Fibroblast of skin of abdomen (primary cell): ENCODE measurements at regions not wholly inside any gene's neighbourhood (a gene's known extent, or its start where the extent isn't known, plus 50 kb on each side); places are given as distances from the start of the nearest gene placed in this dataset.

ENCODE experiments used
- DNase-seq: peaks from one replicate; pipeline ENCODE4 v3.0.0-alpha.2; 2013

DNA sequence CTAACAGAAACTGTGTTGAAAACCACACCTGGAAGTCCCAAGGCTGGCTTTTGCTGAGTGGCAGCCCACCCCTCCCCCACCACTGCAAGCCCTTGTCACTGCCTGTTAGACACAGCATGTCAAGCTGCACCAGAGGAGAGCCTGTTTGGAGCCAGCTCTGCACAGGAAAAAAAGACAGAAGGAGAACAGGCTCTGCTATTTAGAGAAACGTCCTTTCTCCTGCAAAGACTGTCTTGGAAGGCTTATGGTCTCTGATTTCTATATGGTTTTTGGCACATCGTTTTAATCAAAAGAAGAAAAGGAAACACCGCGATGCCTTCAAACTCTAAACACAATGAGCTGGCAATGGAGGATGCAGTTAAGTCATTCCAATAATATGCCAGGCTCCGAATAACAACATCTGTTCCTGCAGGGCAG is 275.5 kb downstream of the MAP2K4 start:
- peak; percentile 21 for DNase-seq

DNA sequence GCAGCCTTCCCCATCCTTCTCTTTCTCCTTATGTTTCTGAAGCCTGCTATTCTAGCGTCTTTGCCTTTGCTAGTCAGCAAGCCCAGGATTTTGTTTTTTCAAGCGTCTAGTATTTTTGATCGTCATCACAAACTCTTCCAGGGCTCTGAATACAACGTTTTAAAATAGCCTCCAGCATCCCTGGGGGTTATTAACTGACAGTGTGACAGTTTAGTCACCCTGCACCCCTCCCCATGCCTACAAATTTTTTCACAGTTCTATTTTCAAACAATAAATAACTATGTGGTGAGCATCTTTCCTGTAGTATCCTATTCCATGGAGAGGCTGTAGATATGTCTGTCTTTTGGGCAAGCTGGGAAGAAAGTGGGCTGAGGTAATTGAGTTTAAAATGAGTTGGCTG is 280.9 kb downstream of the MAP2K4 start:
- no peak for DNase-seq

GRCh38 chr17:12302711-12303110 is 282.0 kb downstream of the MAP2K4 start:
- no peak for DNase-seq

GRCh38 chr17:12310811-12311210 is 290.1 kb downstream of the MAP2K4 start:
- no peak for DNase-seq

DNA sequence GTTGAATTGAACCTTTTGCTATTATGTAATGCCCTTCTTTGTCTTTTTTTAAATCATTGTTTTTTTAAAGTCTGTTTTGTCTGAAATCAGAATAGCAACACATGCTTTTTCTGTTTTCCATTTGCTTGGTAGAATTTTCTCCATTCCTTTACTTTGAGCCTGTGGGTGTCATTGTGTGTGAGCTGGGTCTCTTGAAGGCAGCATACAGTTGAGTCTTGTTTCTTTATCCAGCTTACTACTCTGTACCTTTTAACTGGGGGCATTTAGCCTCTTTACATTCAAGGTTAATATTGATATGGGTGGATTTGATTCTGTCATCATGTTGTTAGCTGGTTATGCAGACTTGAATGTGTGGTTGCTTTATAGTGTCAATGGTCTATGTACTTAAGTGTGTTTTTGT is 292.0 kb downstream of the MAP2K4 start:
- no peak for DNase-seq

DNA sequence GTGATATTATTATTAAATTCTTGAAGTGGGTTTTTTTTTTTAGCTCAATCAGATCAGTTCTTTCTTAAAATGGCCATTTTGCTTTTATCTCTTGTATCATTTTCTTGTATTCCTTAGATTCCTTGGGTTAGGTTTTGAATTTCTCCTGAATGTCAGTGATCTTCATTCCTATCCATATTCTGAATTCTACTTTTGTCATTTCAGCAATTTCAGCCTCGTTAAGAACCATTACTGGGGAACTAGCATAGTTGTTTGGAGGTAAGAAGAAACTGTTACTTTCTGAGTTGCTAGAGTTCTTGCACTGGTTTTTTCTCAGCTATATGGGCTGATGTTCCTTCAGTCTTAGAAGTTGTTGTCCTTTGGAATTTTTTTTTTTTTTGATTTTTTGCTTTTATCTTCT is 293.1 kb downstream of the MAP2K4 start:
- DNase-seq = no peak

DNA sequence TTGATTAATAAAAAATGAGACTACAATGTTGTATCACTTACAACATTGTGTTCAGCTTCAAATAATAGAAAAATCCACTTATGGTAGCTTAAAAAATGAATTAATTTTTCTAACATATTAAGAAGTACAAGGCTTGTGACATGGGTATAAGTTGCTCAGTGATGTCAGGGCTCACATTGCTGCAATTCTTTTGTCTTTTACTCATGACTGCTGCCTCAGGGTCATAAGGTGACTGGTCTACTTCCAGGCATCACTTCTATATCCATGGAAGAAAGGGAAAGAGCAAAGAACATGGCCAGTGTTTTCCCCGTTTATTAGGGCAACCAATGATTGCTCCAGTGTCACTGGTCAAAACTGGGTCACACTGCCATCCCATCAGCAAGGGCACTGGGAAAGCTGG is 295.3 kb downstream of the MAP2K4 start:
- DNase-seq = no peak

- DNase-seq = no peak
Measured at GRCh38 chr17:12318571-12319266, 298.0 kb downstream of the MAP2K4 start.

- DNase-seq = peak; percentile 32
Measured at GRCh38 chr17:12320286-12320685, 299.6 kb downstream of the MAP2K4 start.

GRCh38 chr17:12328204-12328603 is 307.5 kb downstream of the MAP2K4 start:
- DNase-seq = no peak

DNA sequence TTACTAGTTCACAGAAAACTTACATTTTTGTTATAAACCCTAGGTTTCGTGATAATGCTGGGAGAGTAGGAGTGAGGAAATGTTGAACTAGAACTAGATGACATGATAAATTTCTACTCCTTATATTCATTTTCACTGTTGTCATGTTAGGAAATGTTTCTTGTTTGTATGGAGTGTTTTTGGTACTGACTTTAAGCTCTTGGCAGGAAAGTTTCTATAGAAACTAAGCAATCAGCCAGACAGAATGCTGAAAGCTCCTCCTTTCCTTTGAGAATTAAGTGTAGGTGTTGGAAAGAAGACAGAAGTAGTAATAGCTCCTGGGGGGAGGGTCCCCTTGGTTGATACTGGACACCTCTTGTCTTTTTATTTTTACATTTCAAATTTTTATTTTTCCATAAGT is 309.8 kb downstream of the MAP2K4 start:
- no peak for DNase-seq

DNA sequence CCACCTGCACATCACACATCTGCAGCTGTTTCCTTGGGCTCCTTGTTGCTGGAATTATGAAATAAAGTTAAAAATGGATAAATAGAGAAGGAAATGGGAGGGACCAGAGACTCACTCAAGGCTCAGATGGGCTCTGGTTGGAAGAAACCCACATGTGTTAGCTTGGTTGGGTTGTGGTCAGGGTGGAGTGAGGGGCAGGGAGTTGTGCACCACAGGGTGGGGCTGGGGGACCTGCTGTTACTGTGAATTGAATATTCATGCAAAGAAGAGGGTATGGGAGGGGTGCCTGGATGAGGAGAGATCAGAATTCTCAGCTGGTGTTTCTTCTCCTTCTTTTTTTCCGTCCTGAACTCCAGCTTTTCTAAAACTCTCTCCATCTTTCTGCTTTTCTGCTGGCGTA is 320.7 kb downstream of the MAP2K4 start:
- DNase-seq = no peak

GRCh38 chr17:12342161-12342560 is 321.5 kb downstream of the MAP2K4 start:
- DNase-seq = no peak

DNA sequence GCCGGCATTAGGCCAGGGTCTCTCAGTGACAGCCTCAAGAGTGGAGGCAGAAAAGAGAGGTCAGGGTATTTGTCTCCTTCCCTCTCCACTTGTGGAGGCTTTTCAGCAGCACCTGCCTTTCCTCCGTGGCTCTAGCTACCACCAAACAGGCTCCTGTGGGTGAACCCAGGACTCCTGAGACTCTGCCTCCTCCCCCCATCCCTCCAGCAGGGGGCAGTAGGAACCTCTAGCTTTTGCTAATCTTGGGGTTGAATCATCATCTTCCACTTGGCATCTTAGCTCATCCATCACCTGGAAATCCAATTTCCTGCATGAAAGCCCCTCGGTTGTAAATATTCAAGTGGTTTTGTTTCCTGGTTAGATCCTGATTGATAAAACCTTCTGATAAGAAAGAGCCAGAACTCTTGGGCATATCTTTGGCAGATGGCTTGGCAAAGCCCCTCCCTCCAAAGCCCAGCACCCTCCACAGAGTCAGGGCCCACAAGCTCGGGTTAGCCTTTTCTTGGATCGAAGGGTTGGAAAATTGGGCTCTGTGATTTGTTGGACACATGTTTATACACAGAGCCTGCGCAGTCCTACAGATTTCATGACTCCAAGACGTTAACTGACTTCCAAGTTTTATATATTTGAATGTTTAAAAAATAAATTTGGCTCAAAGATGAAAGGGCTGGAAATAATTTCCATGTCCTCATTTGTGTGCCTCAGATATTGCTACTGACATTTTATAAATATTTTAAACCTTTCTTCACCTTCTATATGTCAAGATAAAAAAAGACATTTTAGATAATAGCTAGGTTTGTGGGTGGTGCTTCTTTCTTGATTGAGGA is 322.1 kb downstream of the MAP2K4 start:
- DNase-seq = peak; percentile 17

DNA sequence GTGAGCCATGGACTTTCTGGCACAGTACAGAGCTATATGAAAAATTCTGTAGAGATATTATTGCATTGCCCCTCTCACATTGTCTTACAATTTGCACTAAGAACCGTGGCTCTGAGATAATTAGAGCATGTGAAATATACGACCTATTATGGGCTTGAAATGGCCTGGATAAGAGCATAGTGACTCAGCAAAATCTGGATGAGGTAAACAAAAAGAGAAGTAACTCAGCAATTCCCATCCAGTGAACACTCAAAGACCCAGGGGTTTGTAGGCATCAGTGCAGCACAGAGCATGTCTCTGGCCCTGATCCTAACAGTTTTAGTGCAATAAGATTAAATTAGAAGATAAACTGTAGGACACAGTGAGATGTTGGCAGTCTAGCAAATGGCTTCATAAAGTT is 317.2 kb upstream of the MYOCD start:
- peak; percentile 6 for DNase-seq

DNA sequence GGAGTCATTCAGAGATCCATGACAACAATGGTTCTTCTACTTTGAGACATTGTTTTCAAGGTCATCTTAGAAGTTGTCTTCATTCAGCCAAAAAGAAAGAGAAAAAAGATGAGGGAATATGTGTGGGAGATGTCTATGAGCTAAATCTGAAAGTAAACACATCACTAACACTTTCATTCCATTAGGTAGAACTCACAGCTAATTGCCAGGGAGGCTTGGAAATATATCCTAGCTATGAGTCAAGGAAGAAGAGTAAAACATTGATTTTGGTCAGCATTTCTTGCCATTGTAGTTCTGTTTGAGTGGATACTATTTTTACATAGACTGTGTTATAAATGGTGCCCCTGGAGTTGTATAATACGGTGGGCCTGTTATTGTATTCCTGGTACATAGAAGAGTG is 316.4 kb upstream of the MYOCD start:
- no peak for DNase-seq

- DNase-seq = no peak
Measured at GRCh38 chr17:12352127-12352526, 313.6 kb upstream of the MYOCD start.

DNA sequence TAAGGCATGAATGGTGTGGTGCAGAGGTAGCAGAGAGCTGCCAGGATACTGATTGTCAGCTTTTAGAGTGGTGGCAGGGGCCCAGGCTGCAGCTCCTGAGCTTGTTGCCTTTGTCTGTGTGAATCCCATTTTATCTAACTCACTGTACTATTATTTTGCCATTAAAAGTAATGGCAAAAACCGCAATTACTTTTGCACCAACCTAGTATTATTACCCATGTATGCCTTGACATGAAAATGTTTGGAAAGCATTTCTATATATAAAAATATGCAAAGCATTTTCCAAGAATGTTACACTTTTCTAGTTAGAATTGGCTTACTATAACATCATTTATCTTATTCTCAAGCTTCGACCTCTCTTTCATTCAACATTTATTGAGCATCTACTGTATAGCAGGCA is 308.1 kb upstream of the MYOCD start:
- no peak for DNase-seq

GRCh38 chr17:12358477-12358876 is 307.2 kb upstream of the MYOCD start:
- DNase-seq = no peak

DNA sequence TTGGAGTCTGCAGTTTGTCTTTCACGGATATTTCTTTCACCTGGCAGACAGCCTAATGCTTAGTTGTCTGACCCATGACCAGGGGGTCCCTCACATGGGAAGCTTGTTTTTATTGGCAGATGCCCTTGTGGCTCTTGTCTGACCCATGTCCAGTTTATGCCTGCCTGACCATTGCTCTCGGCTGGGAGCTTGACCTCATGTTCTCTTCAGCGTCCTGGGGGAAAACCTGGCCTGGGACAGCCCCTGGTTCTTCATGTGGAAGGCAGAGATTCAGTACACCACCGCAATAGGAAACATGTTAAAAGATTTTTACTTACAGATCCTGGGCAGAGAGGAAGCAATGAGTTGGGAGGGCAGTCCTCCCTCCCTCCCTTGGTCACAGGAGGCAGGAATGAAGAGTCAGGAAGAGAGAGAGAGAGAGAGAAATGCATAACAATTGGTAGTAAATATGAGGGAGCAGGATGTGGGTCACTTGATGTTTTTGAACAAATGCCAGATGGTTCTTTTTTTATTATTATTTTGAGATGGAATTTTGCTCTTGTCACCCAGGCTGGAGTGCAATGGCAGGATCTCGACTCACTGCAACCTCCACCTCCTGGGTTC is 302.7 kb upstream of the MYOCD start:
- no peak for DNase-seq

DNA sequence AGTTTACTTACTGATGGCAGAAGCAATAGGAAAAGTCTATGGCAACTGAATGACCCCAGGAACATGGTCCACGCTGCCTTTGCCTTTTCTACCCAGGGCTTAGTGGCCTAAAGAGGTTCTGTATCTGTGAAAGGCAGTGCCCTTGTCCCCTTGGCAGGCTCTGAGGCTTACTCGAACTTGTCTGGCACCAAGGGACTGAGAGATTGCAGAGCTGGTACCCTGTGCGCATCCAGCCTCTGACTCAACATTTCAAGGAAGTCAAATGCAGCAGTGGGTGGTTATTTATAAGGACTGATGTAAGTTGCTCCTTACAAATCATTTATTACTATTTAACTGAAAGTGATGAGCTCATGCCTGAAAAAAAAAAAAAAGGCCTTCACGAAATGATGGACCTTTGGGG is 299.9 kb upstream of the MYOCD start:
- no peak for DNase-seq

DNA sequence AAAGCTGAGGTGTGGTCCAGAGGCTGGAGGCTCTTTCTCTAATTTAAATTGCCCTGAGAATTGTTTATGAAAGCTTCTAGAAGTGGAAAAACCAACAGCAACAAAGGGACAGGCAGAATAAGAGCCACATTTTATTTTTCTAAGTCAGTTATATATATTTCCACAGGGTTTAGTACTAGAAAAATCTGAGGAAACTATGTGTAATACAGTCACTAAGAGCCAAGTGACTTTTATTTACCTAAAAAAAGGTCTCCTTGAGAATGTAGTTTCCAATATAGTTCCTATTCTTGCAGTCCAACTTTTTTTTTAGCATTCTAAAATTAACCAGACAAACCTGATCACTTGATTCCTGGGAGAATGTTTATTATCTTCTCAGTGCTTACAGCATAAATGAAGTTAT is 296.6 kb upstream of the MYOCD start:
- DNase-seq = no peak

GRCh38 chr17:12376276-12376675 is 289.4 kb upstream of the MYOCD start:
- DNase-seq = no peak

DNA sequence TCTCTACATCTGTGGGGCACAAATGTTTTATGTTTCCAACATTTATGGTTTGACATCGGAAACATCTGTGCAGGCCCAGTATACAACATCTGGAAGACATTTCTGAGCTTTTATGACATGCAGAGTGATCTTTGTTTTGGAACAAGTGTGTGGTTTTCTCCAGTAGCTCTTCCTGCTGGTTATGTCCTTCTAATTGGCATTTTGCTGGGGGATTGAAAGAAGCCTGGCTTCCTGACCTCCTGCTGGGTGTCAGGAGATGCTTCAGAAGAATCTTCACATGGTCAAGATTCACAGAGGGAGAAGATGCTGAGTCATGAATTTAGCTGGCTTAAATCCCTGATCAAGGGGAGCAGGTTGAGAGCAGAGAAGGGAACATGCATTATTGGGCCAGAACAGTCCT is 279.5 kb upstream of the MYOCD start:
- peak; percentile 77 for DNase-seq
